Nephron progenitor cell (in vitro differentiated cells): ENCODE measurements at regions not wholly inside any gene's neighbourhood (a gene's known extent, or its start where the extent isn't known, plus 50 kb on each side); places are given as distances from the start of the nearest gene placed in this dataset.
"Not testable (repeated sequence)": the region's sequence is repeated elsewhere in the genome, so short reads cannot be mapped to it uniquely, and the experiment has no call there.

Source experiments
- DNase-seq: peaks from one replicate; pipeline ENCODE4 v3.0.0; 2021
- H3K27ac Mint-ChIP-seq: 2 replicates; pipeline ENCODE4 v1.8.0; 2021; ENCODE audit warnings: mild to moderate bottlenecking, moderate library complexity, mixed read lengths
- H3K27me3 Mint-ChIP-seq: 2 replicates; pipeline ENCODE4 v1.8.0; 2021; ENCODE audit warnings: mild to moderate bottlenecking, low read depth, mixed read lengths; ENCODE audit not compliant: poor library complexity
- H3K36me3 Mint-ChIP-seq: 2 replicates; pipeline ENCODE4 v1.8.0; 2021; ENCODE audit warnings: low read depth, mixed read lengths
- H3K4me1 Mint-ChIP-seq: 2 replicates; pipeline ENCODE4 v1.8.0; 2021; ENCODE audit warnings: mixed read lengths
- H3K4me3 Mint-ChIP-seq: 2 replicates; pipeline ENCODE4 v1.8.0; 2021; ENCODE audit warnings: mild to moderate bottlenecking, moderate library complexity, mixed read lengths
- H3K9me3 Mint-ChIP-seq: 2 replicates; pipeline ENCODE4 v1.8.0; 2021; ENCODE audit warnings: mild to moderate bottlenecking, moderate library complexity, mixed read lengths
- TF ChIP-seq, protein P1 (sequence below): fragments of 200-600 bp; sonication (generic); IDR thresholded peaks from 2 replicates; pipeline ENCODE4 v1.5.0; 2021; ENCODE audit warnings: antibody characterized with exemption

DNA sequence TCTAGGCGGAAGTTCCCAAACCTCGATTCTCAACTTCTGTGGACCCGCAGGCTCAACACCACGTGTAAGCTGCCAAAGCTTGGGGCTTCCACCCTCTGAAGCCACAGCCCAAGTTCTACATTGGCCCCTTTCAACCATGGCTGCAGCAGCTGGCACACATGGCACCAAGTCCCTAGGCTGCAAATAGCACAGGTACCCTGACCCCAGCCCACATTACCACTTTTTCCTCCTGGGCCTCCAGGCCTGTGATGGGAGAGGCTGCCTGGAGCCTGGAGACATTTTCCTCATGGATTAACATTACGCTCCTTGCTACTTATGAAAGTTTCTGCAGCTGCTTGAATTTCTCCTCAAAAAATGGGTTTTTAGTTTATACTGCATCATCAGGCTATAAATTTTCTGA is 479.5 kb downstream of the PCDH7 start:
- Mint-ChIP-seq H3K4me3 (no peak overlapping the region), H3K27me3 (peaks cover 4% of the 10 kb centered on the region), H3K27ac (no peak overlapping the region), H3K9me3 (peaks cover 32% of the 10 kb centered on the region), H3K4me1 (no peaks in the 10 kb centered on the region), H3K36me3 (peaks cover 8% of the 10 kb centered on the region)
- TF ChIP-seq, protein P1, sequence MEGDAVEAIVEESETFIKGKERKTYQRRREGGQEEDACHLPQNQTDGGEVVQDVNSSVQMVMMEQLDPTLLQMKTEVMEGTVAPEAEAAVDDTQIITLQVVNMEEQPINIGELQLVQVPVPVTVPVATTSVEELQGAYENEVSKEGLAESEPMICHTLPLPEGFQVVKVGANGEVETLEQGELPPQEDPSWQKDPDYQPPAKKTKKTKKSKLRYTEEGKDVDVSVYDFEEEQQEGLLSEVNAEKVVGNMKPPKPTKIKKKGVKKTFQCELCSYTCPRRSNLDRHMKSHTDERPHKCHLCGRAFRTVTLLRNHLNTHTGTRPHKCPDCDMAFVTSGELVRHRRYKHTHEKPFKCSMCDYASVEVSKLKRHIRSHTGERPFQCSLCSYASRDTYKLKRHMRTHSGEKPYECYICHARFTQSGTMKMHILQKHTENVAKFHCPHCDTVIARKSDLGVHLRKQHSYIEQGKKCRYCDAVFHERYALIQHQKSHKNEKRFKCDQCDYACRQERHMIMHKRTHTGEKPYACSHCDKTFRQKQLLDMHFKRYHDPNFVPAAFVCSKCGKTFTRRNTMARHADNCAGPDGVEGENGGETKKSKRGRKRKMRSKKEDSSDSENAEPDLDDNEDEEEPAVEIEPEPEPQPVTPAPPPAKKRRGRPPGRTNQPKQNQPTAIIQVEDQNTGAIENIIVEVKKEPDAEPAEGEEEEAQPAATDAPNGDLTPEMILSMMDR = no peak
- no peak for DNase-seq

DNA sequence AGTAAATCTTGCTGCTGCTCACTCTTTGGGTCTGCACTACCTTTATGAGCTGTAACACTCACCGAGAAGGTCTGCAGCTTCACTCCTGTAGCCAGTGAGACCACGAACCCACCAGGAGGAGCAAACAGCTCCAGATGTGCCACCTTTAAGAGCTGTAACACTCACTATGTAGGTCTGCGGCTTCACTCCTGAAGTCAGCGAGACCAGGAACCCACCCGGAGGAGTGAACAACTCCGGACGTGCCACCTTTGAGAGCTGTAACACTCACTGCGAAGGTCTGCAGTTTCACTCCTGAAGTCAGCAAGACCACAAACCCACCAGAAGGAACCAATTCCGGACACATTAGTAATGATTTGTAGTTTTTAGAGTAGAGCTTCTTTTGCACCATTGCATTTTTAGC is 481.9 kb downstream of the PCDH7 start:
- not testable (repeated sequence) for DNase-seq, H3K4me1 Mint-ChIP-seq, H3K36me3 Mint-ChIP-seq, H3K27me3 Mint-ChIP-seq, H3K27ac Mint-ChIP-seq, H3K4me3 Mint-ChIP-seq
- peaks cover 32% of the 10 kb centered on the region for H3K9me3 Mint-ChIP-seq

DNA sequence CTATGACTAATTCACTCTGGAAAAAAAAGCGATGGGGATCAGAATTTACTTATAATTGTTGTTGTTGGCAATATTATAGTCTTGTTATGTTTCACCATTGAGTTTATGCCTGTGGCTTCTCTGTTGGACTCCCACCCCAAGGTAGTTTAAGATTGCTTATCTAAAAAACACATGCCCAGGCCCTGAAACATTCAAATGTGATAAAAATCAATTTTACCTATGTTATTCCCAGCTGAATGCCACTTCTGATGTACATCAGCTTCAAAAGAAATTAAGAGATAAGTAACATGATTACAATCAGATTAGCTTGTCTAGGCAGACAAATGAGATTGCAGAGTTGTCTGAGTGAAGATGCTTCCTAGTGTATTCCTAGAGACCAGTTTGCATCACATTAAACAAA is 484.7 kb downstream of the PCDH7 start:
- peaks cover 10% of the 10 kb centered on the region for H3K9me3 Mint-ChIP-seq
- TF ChIP-seq, protein P1 = no peak
- H3K4me1 Mint-ChIP-seq = no peaks in the 10 kb centered on the region
- H3K36me3 Mint-ChIP-seq = peaks cover 7% of the 10 kb centered on the region
- no peak overlapping the region for H3K27ac Mint-ChIP-seq
- H3K27me3 Mint-ChIP-seq = peaks cover 4% of the 10 kb centered on the region
- DNase-seq = no peak
- H3K4me3 Mint-ChIP-seq = no peak overlapping the region

DNA sequence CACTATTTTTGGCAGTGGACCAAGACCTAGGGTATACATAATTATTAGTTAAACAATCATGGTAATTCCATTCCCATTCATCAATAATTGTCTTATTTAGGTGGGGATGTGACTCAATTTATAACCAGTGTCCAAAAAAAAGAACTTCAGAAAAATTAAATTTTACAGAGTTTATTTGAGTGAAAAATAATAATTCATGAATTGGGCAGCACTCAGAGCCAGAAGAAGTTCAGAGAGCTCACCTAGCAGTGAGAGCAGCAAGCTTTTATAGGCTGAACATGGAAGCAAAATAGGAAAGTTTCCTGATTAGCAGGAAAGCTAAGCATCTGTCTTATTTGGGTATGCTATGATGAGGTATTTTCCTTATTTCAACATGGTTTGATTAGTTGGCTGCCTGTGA is 500.8 kb downstream of the PCDH7 start:
- TF ChIP-seq, protein P1 = no peak

GRCh38 chr4:31228068-31228467 is 507.9 kb downstream of the PCDH7 start:
- TF ChIP-seq, protein P1 = no peak
- H3K36me3 Mint-ChIP-seq = no peaks in the 10 kb centered on the region
- H3K27ac Mint-ChIP-seq = no peak overlapping the region
- H3K4me1 Mint-ChIP-seq = no peaks in the 10 kb centered on the region
- no peak for DNase-seq
- no peak overlapping the region for H3K4me3 Mint-ChIP-seq
- H3K27me3 Mint-ChIP-seq = no peaks in the 10 kb centered on the region
- no peaks in the 10 kb centered on the region for H3K9me3 Mint-ChIP-seq

More for the DNA sequence above, 500.8 kb downstream of the PCDH7 start:
- Mint-ChIP-seq H3K4me1 (no peaks in the 10 kb centered on the region), H3K36me3 (no peaks in the 10 kb centered on the region), H3K9me3 (no peaks in the 10 kb centered on the region), H3K27ac (no peak overlapping the region), H3K27me3 (no peaks in the 10 kb centered on the region), H3K4me3 (no peak overlapping the region)
- no peak for DNase-seq

GRCh38 chr4:31230594-31230993 is 510.4 kb downstream of the PCDH7 start:
- Mint-ChIP-seq H3K9me3 (no peaks in the 10 kb centered on the region), H3K27ac (no peak overlapping the region), H3K36me3 (no peaks in the 10 kb centered on the region), H3K4me3 (no peak overlapping the region), H3K4me1 (no peaks in the 10 kb centered on the region), H3K27me3 (no peaks in the 10 kb centered on the region)
- no peak for DNase-seq
- TF ChIP-seq, protein P1 = no peak
